Skeletal muscle tissue (tissue), 3 donors: ENCODE measurements at regions not wholly inside any gene's neighbourhood (a gene's known extent, or its start where the extent isn't known, plus 50 kb on each side); places are given as distances from the start of the nearest gene placed in this dataset.

Source experiments
- H3K27ac ChIP-seq: one replicate; pipeline ENCODE4 v1.7.0; 2013; ENCODE audit warnings: mild to moderate bottlenecking, low read depth, low read length, inconsistent platforms
- H3K27me3 ChIP-seq, 3 donors: one replicate each; pipeline ENCODE4 v1.7.0; 2013; ENCODE audit warnings: low read length in 3 of 3; ENCODE audit not compliant: control insufficient read depth in 3 of 3, insufficient read depth in 3 of 3
- H3K36me3 ChIP-seq, 3 donors: one replicate each; pipeline ENCODE4 v1.7.0; 2013; ENCODE audit warnings: low read length in 3 of 3; ENCODE audit not compliant: control insufficient read depth in 3 of 3, insufficient read depth in 3 of 3
- H3K4me1 ChIP-seq, 3 donors: one replicate each; pipeline ENCODE4 v1.7.0; 2013; ENCODE audit warnings: low read length in 3 of 3, mild to moderate bottlenecking in 3 of 3; ENCODE audit not compliant: control insufficient read depth in 3 of 3, insufficient read depth in 3 of 3
- H3K4me3 ChIP-seq, 3 donors: one replicate each; pipeline ENCODE4 v1.7.0; 2013; ENCODE audit warnings: low read length in 3 of 3
- H3K9ac ChIP-seq, 3 donors: one replicate each; pipeline ENCODE4 v1.7.0; 2013; ENCODE audit warnings: low read length in 3 of 3, mild to moderate bottlenecking in 3 of 3, moderate library complexity in 2 of 3, low read depth in 1 of 3
- H3K9me3 ChIP-seq, 3 donors: one replicate each; pipeline ENCODE4 v1.7.0; 2013; ENCODE audit warnings: low read length in 3 of 3; ENCODE audit not compliant: control insufficient read depth in 3 of 3
- donor health status: Osteomylitis.

DNA sequence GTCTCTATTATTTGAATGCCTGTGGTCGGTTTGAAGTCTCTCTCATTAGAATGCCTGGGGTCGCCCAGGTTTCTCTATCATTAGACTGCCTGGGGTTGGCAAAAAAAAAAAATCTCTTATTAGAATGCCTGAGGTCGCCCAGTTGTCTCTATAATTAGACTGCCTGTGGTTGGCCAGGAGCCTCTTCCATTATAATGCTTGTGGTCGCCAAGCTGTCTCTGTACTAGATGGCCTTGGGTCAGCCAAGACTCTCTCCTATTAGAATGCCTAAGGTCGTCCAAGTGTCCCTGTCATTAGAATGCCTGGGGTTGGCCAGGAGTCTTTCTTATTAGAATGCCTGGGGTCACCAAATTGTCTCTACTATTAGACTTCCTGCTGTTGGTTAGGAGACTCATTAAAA lies 2228.4 kb downstream of the TP53TG3F start:
- H3K4me3 ChIP-seq = no peak overlapping the region
- no peak overlapping the region for H3K27ac ChIP-seq
- H3K9me3 ChIP-seq = peaks cover 0 to 3% (median 0%) of the 10 kb centered on the region in 3 donors
- no peaks in the 10 kb centered on the region for H3K36me3 ChIP-seq
- H3K4me1 ChIP-seq = no peaks in the 10 kb centered on the region
- no peaks in the 10 kb centered on the region for H3K27me3 ChIP-seq
- no peak overlapping the region for H3K9ac ChIP-seq

DNA sequence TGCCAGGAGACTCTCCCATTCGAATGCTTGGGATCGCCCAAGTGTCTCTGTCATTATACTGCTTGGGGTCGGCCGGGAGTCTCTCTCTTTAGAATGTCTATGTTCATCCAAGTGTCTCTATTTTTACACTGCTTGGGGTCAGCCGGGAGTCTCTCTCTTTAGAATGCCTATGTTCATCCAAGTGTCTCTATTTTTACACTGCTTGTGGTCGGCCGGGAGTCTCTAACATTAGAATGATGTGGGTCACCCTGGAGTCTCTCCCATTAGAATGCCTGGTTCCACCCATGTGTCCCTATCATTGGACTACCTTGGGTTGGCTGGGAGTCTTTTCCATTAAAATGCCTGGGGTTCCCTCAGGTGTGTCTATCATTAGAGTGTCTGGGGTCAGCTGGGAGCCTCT lies 2230.4 kb downstream of the TP53TG3F start:
- no peak overlapping the region for H3K27ac ChIP-seq
- H3K4me1 ChIP-seq = no peaks in the 10 kb centered on the region

GRCh38 chr16:35690413-35690812 lies 2231.0 kb downstream of the TP53TG3F start:
- Histone ChIP-seq H3K4me3 (no peak overlapping the region), H3K36me3 (no peaks in the 10 kb centered on the region), H3K27ac (no peak overlapping the region), H3K9ac (no peak overlapping the region), H3K4me1 (no peaks in the 10 kb centered on the region), H3K9me3 (peaks cover 0 to 3% (median 2%) of the 10 kb centered on the region in 3 donors), H3K27me3 (no peaks in the 10 kb centered on the region)

More for the DNA sequence above, 2230.4 kb downstream of the TP53TG3F start:
- peaks cover 0 to 3% (median 2%) of the 10 kb centered on the region in 3 donors for H3K9me3 ChIP-seq
- no peaks in the 10 kb centered on the region for H3K27me3 ChIP-seq
- no peak overlapping the region for H3K9ac ChIP-seq
- H3K4me3 ChIP-seq = no peak overlapping the region
- H3K36me3 ChIP-seq = no peaks in the 10 kb centered on the region

DNA sequence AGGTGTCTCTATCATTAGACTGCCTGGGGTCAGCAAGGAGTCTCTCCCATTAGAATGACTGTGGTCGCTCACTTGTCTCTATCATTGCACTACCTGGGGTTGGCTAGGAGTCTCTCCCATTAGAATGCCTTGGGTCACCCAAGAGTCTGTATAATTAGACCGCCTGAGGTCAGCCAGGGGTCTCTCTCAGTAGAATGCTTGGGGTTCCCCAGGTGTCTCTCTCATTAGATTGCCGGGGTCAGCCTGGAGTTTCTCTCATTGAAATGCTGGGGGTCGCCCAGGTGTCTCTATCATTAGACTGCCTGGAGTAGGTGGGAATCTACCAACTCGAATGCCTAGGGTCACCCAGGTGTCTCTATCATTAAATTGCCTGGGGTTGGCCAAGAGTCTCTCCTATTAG lies 2231.6 kb downstream of the TP53TG3F start:
- peaks cover 0 to 3% (median 2%) of the 10 kb centered on the region in 3 donors for H3K9me3 ChIP-seq

DNA sequence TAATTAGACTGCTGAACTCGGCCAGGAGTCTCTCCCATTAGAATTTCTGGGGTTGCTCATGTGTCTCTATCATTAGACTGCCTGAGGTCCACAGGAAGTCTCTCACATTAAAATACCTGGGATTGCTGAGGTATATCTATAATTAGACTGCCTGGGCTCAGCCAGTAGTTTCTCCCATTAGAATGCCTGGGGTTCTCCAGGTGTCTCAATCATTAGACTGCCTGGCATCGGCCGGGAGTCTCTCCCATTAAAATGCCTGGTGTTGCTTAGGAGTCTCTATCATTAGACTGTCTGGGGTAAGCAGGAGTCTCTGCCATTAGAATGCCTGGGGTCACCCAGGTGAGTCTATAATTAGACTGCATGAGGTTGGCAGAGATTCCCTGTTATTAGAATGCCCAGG lies 2233.4 kb downstream of the TP53TG3F start:
- Histone ChIP-seq H3K27ac (no peak overlapping the region), H3K4me1 (no peaks in the 10 kb centered on the region), H3K9me3 (peaks cover 0 to 3% (median 2%) of the 10 kb centered on the region in 3 donors)

More for the DNA sequence above, 2231.6 kb downstream of the TP53TG3F start:
- no peak overlapping the region for H3K4me3 ChIP-seq
- no peaks in the 10 kb centered on the region for H3K27me3 ChIP-seq
- no peaks in the 10 kb centered on the region for H3K4me1 ChIP-seq
- H3K27ac ChIP-seq = no peak overlapping the region
- H3K36me3 ChIP-seq = no peaks in the 10 kb centered on the region
- no peak overlapping the region for H3K9ac ChIP-seq

GRCh38 chr16:35706901-35707300 lies 2247.5 kb downstream of the TP53TG3F start:
- Histone ChIP-seq H3K36me3 (no peaks in the 10 kb centered on the region), H3K27ac (no peak overlapping the region), H3K4me1 (peaks cover 0 to 13% (median 0%) of the 10 kb centered on the region in 3 donors), H3K9ac (no peak overlapping the region), H3K27me3 (no peaks in the 10 kb centered on the region), H3K9me3 (peaks cover 0 to 3% (median 0%) of the 10 kb centered on the region in 3 donors), H3K4me3 (no peak overlapping the region)

More for the DNA sequence above, 2233.4 kb downstream of the TP53TG3F start:
- H3K9ac ChIP-seq = no peak overlapping the region
- H3K4me3 ChIP-seq = no peak overlapping the region
- H3K36me3 ChIP-seq = no peaks in the 10 kb centered on the region
- H3K27me3 ChIP-seq = no peaks in the 10 kb centered on the region

DNA sequence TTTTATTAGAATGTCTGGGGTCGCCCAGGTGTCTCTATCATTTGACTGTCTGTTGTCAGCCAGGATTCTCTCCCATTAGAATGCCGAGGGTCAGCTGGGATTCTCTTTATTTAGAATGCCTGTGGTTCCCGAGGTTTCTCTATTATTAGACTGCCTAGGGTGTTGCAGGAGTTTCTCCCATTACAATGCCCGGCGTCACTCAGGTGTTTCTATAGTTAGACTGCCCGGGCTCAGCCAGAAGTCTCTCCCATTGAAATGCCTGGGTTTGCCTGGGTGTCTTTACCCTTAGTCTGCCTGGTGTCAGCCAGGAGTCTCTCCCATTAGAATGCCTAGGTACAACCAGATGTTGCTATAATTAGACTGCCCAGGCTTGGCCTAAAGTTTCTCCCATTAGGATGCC lies 2252.0 kb downstream of the TP53TG3F start:
- H3K4me1 ChIP-seq = peaks cover 0 to 27% (median 0%) of the 10 kb centered on the region in 3 donors
- no peaks in the 10 kb centered on the region for H3K9me3 ChIP-seq
- no peaks in the 10 kb centered on the region for H3K27me3 ChIP-seq
- no peak overlapping the region for H3K4me3 ChIP-seq
- no peaks in the 10 kb centered on the region for H3K36me3 ChIP-seq
- no peak overlapping the region for H3K27ac ChIP-seq
- H3K9ac ChIP-seq = no peak overlapping the region

- H3K9me3 ChIP-seq = no peaks in the 10 kb centered on the region
- H3K9ac ChIP-seq = no peak overlapping the region
- H3K4me1 ChIP-seq = peaks cover 0 to 27% (median 0%) of the 10 kb centered on the region in 3 donors
- H3K27ac ChIP-seq = no peak overlapping the region
- no peaks in the 10 kb centered on the region for H3K36me3 ChIP-seq
- H3K4me3 ChIP-seq = no peak overlapping the region
- H3K27me3 ChIP-seq = no peaks in the 10 kb centered on the region
These were observed 2252.5 kb downstream of the TP53TG3F start for GRCh38 chr16:35711958-35712357.

DNA sequence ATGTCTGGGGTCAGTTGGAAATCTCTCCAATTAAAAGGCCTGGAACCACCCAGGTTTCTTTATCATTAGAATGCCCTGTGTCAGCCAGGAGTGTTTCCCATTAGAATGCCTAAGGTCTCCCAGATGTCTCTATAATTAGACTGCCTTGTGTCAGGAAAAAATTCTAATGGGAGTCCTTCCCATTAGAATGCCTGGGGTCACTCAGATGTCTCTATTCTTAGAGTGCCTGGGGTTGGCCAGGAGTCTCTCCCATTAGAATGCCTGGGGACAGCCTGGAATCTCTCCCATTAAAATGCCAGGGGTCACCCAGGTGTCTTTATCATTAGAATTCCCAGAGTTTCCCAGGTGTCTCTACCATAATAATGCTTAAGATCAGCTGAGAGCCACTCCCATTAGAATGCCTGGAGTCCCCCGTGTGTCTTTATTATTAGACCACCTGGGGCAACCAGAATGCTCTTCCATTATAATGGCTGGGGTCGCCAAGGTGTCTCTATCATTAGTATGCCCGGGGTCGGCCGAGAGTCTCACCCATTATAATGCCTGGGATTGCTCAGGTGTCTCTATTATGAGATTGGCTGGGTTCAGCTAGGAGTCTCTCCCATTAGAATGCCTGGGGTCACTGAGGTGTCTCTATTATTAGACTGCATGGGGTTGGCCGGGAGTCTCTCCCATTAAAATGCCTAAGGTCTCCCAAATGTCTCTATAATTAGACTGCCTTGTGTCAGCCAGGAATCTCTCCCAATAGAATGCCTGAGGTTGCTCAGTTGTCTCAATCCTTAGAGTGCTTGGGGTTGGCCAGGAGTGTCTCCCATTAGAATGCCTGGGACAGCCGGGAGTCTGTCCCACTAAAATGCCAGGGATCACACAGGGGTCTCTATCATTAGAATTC lies 2254.6 kb downstream of the TP53TG3F start:
- no peaks in the 10 kb centered on the region for H3K9me3 ChIP-seq
- H3K4me1 ChIP-seq = peaks cover 0 to 27% (median 0%) of the 10 kb centered on the region in 3 donors
- no peaks in the 10 kb centered on the region for H3K27me3 ChIP-seq
- H3K4me3 ChIP-seq = no peak overlapping the region
- no peak overlapping the region for H3K9ac ChIP-seq
- peak overlapping the region; percentile 25 for H3K27ac ChIP-seq
- no peaks in the 10 kb centered on the region for H3K36me3 ChIP-seq

DNA sequence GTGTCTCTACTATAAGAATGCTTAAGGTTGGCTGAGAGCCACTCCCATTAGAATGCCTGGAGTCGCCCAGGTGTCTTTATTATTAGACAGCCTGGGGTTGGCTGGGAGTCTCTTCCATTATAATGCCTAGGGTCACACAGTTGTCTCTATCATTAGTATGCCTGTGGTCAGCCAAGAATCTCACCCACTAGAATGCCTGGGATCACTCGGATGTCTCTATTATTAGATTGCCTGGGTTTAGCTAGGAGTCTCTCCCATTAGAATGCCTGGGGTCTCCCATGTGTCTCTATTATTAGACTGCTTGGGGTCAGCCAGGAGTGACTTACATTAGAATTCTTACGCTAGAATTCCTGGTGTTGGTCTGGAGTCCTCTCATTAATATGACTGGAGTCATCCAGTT lies 2255.3 kb downstream of the TP53TG3F start:
- H3K27ac ChIP-seq = peak overlapping the region; percentile 25
- no peak overlapping the region for H3K9ac ChIP-seq
- no peaks in the 10 kb centered on the region for H3K36me3 ChIP-seq
- H3K4me1 ChIP-seq = peaks cover 0 to 27% (median 0%) of the 10 kb centered on the region in 3 donors
- H3K27me3 ChIP-seq = no peaks in the 10 kb centered on the region
- no peaks in the 10 kb centered on the region for H3K9me3 ChIP-seq
- H3K4me3 ChIP-seq = no peak overlapping the region
